GM12875 (cell line): ENCODE measurements at regions not wholly inside any gene's neighbourhood (a gene's known extent, or its start where the extent isn't known, plus 50 kb on each side); places are given as distances from the start of the nearest gene placed in this dataset.

Source experiments
- H3K4me3 ChIP-seq: one replicate; pipeline ENCODE4 v1.5.1; 2011; ENCODE audit warnings: low read depth, low read length, control low read depth
- CTCF ChIP-seq: IDR thresholded peaks from 2 replicates; pipeline ENCODE4 v1.5.1; 2011; ENCODE audit warnings: low read depth, mild to moderate bottlenecking, control low read depth, inconsistent platforms, low read length, moderate library complexity, borderline replicate concordance; ENCODE audit not compliant: insufficient read depth

- no peak overlapping the region for H3K4me3 ChIP-seq
- TF ChIP-seq CTCF, result no peak
Observed at GRCh38 chr9:105854783-105855724, 160.7 kb downstream of the TMEM38B start.

GRCh38 chr9:105855987-105856386 is 161.6 kb downstream of the TMEM38B start:
- no peak for TF ChIP-seq CTCF
- no peak overlapping the region for H3K4me3 ChIP-seq

- H3K4me3 ChIP-seq, result no peak overlapping the region
- TF ChIP-seq CTCF, result no peak
Observed at GRCh38 chr9:105858006-105858690, 163.8 kb downstream of the TMEM38B start.

- no peak overlapping the region for H3K4me3 ChIP-seq
- TF ChIP-seq CTCF, result no peak
Observed at GRCh38 chr9:105858877-105859276, 164.5 kb downstream of the TMEM38B start.

- no peak for TF ChIP-seq CTCF
- no peak overlapping the region for H3K4me3 ChIP-seq
Observed at GRCh38 chr9:105859428-105860091, 165.2 kb downstream of the TMEM38B start.

GRCh38 chr9:105860516-105860915 is 166.2 kb downstream of the TMEM38B start:
- TF ChIP-seq CTCF, result no peak
- no peak overlapping the region for H3K4me3 ChIP-seq
